HCT116 (cell line): ENCODE measurements at regions not wholly inside any gene's neighbourhood (a gene's known extent, or its start where the extent isn't known, plus 50 kb on each side); places are given as distances from the start of the nearest gene placed in this dataset.

Experiments
- ATAC-seq: fragments of 200-7000 bp; cut with Tn5 transposase; 2 replicates; pipeline ENCODE4 v1.9.1; 2020; ENCODE audit warnings: mild to moderate bottlenecking, moderate library complexity
- BruUV-seq: library from RNA; stranded (reverse); fragments of 400-500 nt; replicated peaks from 2 replicates; lab custom pipeline; 2021; lab: Mats Ljungman, UMichigan
- CTCF ChIA-PET: fragments of 300-600 bp; sonication (Branson Sonifier 250); formaldehyde crosslinking; loops from one replicate; lab custom pipeline; 2021; ENCODE audit warnings: antibody characterized with exemption; lab: Charles Lee
- POLR2A ChIA-PET: fragments of 300-600, 350-600 bp; sonication (Branson Sonifier 250); formaldehyde crosslinking; loops from one replicate; lab custom pipeline; 2021; ENCODE audit warnings: antibody characterized with exemption; lab: Charles Lee
- RAD21 ChIA-PET, 2 experiments: fragments of 300-600 bp; sonication (Branson Sonifier 250); formaldehyde crosslinking; loops; one replicate each; lab custom pipeline; 2023; ENCODE audit warnings: low total read pairs in 2 of 2; ENCODE audit not compliant: uncharacterized antibody in 2 of 2, unreplicated experiment in 2 of 2, low non-redundant PET in 1 of 2; lab: Charles Lee
- DNase-seq: peaks from one replicate; pipeline ENCODE4 v3.0.0-alpha.2; 2010; ENCODE audit warnings: low read depth, low spot score
- H2AFZ ChIP-seq: fragments of 200-600 bp; shearing (Covaris generic), sonication (generic); 2 replicates; pipeline ENCODE4 v1.6.1; 2017; ENCODE audit warnings: low read depth, mixed run types, mixed read lengths, antibody characterized with exemption, low read length; ENCODE audit not compliant: poor library complexity, severe bottlenecking
- H3K27ac ChIP-seq: 2 replicates; pipeline ENCODE4 v1.5.1; 2012; ENCODE audit warnings: low read depth, low read length
- H3K27me3 ChIP-seq: fragments of 200-600 bp; sonication (generic); 2 replicates; pipeline ENCODE4 v1.6.1; 2016; ENCODE audit warnings: mixed run types, low read length, mixed read lengths; ENCODE audit not compliant: insufficient read depth
- H3K36me3 ChIP-seq, 2 experiments: fragments of 200-500 bp in 1 of 2; fragments of 200-600 bp in 1 of 2; sonication (Bioruptor generic) in 1 of 2; sonication (generic) in 1 of 2; 2 replicates each; pipeline versions ENCODE4 v1.5.1 to v1.6.1; 2014 to 2016; ENCODE audit warnings: low read length in 2 of 2, inconsistent platforms in 1 of 2, mixed read lengths in 1 of 2, mixed run types in 1 of 2; ENCODE audit not compliant: insufficient read depth in 2 of 2, control insufficient read depth in 1 of 2
- H3K4me1 ChIP-seq, 2 experiments: fragments of 200-600 bp in 1 of 2; sonication (generic) in 1 of 2; 2 replicates each; pipeline versions ENCODE4 v1.5.1 to v1.6.1; 2012 to 2017; ENCODE audit warnings: low read length in 2 of 2, inconsistent platforms in 1 of 2, mild to moderate bottlenecking in 1 of 2, mixed read lengths in 1 of 2, mixed run types in 1 of 2, moderate library complexity in 1 of 2; ENCODE audit not compliant: insufficient read depth in 2 of 2, control insufficient read depth in 1 of 2
- H3K4me2 ChIP-seq: fragments of 200-600 bp; sonication (generic); 2 replicates; pipeline ENCODE4 v1.6.1; 2017; ENCODE audit warnings: mixed run types, low read length, mixed read lengths
- H3K4me3 ChIP-seq, 2 experiments: fragments of 200-600 bp in 1 of 2; sonication (generic) in 1 of 2; replicated peaks in 1 of 2; 2 replicates each; pipeline ENCODE4 v1.5.1; 2011 to 2016; ENCODE audit warnings: low read length in 2 of 2, control low read depth in 1 of 2, low read depth in 1 of 2, mild to moderate bottlenecking in 1 of 2, mixed read lengths in 1 of 2, mixed run types in 1 of 2
- H3K79me2 ChIP-seq: fragments of 200-600 bp; sonication (generic); 2 replicates; pipeline ENCODE4 v1.6.1; 2017; ENCODE audit warnings: mild to moderate bottlenecking, mixed run types, low read length, moderate library complexity, mixed read lengths; ENCODE audit not compliant: insufficient read depth
- H3K9ac ChIP-seq: fragments of 200-600 bp; sonication (generic); 2 replicates; pipeline ENCODE4 v1.6.1; 2016; ENCODE audit warnings: low read length, mixed read lengths
- H3K9me2 ChIP-seq: fragments of 200-600 bp; sonication (generic), shearing (Covaris generic); 2 replicates; pipeline ENCODE4 v1.6.1; 2017; ENCODE audit warnings: mixed run types, mild to moderate bottlenecking, moderate library complexity; ENCODE audit not compliant: insufficient read depth
- H3K9me3 ChIP-seq, 2 experiments: fragments of 200-500 bp in 1 of 2; fragments of 200-600 bp in 1 of 2; sonication (Bioruptor generic) in 1 of 2; sonication (generic) in 1 of 2; 2 replicates each; pipeline ENCODE4 v1.6.1; 2014 to 2017; ENCODE audit warnings: low read length in 2 of 2, mixed read lengths in 2 of 2, inconsistent platforms in 1 of 2, low read depth in 1 of 2, mild to moderate bottlenecking in 1 of 2, mixed run types in 1 of 2, moderate library complexity in 1 of 2; ENCODE audit not compliant: control insufficient read depth in 1 of 2, insufficient read depth in 1 of 2
- H4K20me1 ChIP-seq: fragments of 200-600 bp; sonication (generic), shearing (Covaris generic); 2 replicates; pipeline ENCODE4 v1.6.1; 2017; ENCODE audit warnings: mixed run types, mild to moderate bottlenecking, moderate library complexity; ENCODE audit not compliant: insufficient read depth
- CBX3 ChIP-seq: IDR thresholded peaks from 2 replicates; pipeline ENCODE4 v1.6.1; 2012; ENCODE audit warnings: low read depth
- EZH2 ChIP-seq: fragments of 200-600 bp; sonication (generic); IDR thresholded peaks from 2 replicates; pipeline ENCODE4 v1.6.1; 2017; ENCODE audit warnings: antibody characterized with exemption, mixed run types
- EZH2phosphoT487 ChIP-seq: fragments of 200-600 bp; IDR thresholded peaks from 2 replicates; pipeline ENCODE4 v1.6.1; 2018; ENCODE audit warnings: antibody characterized with exemption, borderline replicate concordance
- JUND ChIP-seq: IDR thresholded peaks from 2 replicates; pipeline ENCODE4 v1.6.1; 2012
- POLR2A ChIP-seq: IDR thresholded peaks from 2 replicates; pipeline ENCODE4 v1.7.0; 2011; ENCODE audit warnings: borderline replicate concordance; ENCODE audit not compliant: insufficient read depth, insufficient read length; ENCODE audit errors: extremely low read depth
- POLR2AphosphoS5 ChIP-seq: IDR thresholded peaks from 2 replicates; pipeline ENCODE4 v1.6.1; 2011; ENCODE audit warnings: mild to moderate bottlenecking, low read depth, low read length, moderate library complexity
- RAD21 ChIP-seq: IDR thresholded peaks from 2 replicates; pipeline ENCODE4 v1.6.1; 2012; ENCODE audit warnings: low read depth, mild to moderate bottlenecking
- SP1 ChIP-seq: IDR thresholded peaks from 2 replicates; pipeline ENCODE4 v1.6.1; 2012; ENCODE audit warnings: low read depth
- SRF ChIP-seq: IDR thresholded peaks from 2 replicates; pipeline ENCODE4 v1.6.1; 2012; ENCODE audit warnings: low read depth
- TCF7L2 ChIP-seq: IDR thresholded peaks from 2 replicates; pipeline ENCODE4 v1.7.0; 2011; ENCODE audit warnings: borderline replicate concordance, inconsistent platforms; ENCODE audit not compliant: insufficient read depth, insufficient read length; ENCODE audit errors: extremely low read depth
- YY1 ChIP-seq: IDR thresholded peaks from 2 replicates; pipeline ENCODE4 v1.6.1; 2011; ENCODE audit warnings: low read length, low read depth, moderate library complexity, mild to moderate bottlenecking; ENCODE audit not compliant: insufficient replicate concordance; ENCODE audit errors: extremely low read depth
- ZFX ChIP-seq: fragments of 450-650 bp; IDR thresholded peaks from 2 replicates; pipeline ENCODE4 v1.6.1; 2017
- ZNF274 ChIP-seq: fragments of 200-500 bp; sonication (Bioruptor generic); IDR thresholded peaks from 2 replicates; pipeline ENCODE4 v1.6.1; 2014; ENCODE audit warnings: mild to moderate bottlenecking, low read depth, low read length, inconsistent platforms
- intact Hi-C: fragments of 100-400 bp; cut with micrococcal nuclease; formaldehyde crosslinking; loops from 2 replicates; pipeline ENCODE4 v1.10.0; 2022
- TF ChIP-seq, protein P1 (sequence below): IDR thresholded peaks from 2 replicates; pipeline ENCODE4 v1.6.1; 2012
- TF ChIP-seq, protein P2 (sequence below): IDR thresholded peaks from 2 replicates; pipeline ENCODE4 v1.6.1; 2012
- TF ChIP-seq, protein P3 (sequence below), 3 experiments: fragments of 200-600 bp in 1 of 3; sonication (generic) in 1 of 3; IDR thresholded peaks in 2 of 3; conservative IDR thresholded peaks in 1 of 3; 2 replicates each; pipeline ENCODE4 v1.5.1; 2012 to 2017; ENCODE audit warnings: low read depth in 2 of 3, low read length in 2 of 3, antibody characterized with exemption in 1 of 3, borderline replicate concordance in 1 of 3, control low read depth in 1 of 3, mild to moderate bottlenecking in 1 of 3, mixed read lengths in 1 of 3, mixed run types in 1 of 3, moderate library complexity in 1 of 3; ENCODE audit not compliant: insufficient read depth in 1 of 3
- TF ChIP-seq, protein P4 (sequence below): IDR thresholded peaks from 2 replicates; pipeline ENCODE4 v1.6.1; 2011; ENCODE audit warnings: mild to moderate bottlenecking, low read length, moderate library complexity; ENCODE audit not compliant: insufficient replicate concordance; ENCODE audit errors: extremely low read depth

DNA sequence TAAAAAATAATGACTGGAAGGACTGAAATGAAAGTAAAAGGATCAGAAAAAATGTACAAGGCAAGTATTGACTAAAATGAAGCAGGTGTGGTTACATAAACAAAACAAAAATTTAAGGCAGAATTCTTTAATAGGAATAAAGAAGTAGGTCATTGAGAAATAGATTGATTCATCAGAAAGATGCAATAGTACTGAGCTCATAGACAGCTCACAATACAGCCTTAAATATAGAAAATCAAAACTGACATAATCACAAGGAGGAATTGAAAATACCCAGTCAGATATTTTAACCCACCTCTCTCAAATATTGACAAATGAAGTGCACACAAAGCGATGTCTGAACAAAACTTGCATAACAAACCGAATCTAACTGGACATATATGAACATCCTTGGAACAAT, 366.8 kb upstream of the DPYD start:
- POLR2A ChIA-PET, result no interaction called here
- ATAC-seq, result no peak
- intact Hi-C loops, result no loop called here

More for the DNA sequence above, 366.8 kb upstream of the DPYD start:
- Histone ChIP-seq H3K27ac (no peak overlapping the region), H2AFZ (peak overlapping the region; percentile 35), H3K4me3 (no peak overlapping the region), H3K36me3 (no peaks in the 10 kb centered on the region), H3K4me1 (no peaks in the 10 kb centered on the region), H3K9me2 (no peaks in the 10 kb centered on the region), H3K9me3 (no peaks in the 10 kb centered on the region), H4K20me1 (no peaks in the 10 kb centered on the region), H3K27me3 (no peaks in the 10 kb centered on the region), H3K79me2 (no peaks in the 10 kb centered on the region), H3K4me2 (no peak overlapping the region), H3K9ac (no peak overlapping the region)
- RAD21 ChIA-PET, result no interaction called here
- BruUV-seq, result no TSS peak
- TF ChIP-seq, protein P1, sequence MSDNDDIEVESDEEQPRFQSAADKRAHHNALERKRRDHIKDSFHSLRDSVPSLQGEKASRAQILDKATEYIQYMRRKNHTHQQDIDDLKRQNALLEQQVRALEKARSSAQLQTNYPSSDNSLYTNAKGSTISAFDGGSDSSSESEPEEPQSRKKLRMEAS, result no peak
- TF ChIP-seq, protein P2, sequence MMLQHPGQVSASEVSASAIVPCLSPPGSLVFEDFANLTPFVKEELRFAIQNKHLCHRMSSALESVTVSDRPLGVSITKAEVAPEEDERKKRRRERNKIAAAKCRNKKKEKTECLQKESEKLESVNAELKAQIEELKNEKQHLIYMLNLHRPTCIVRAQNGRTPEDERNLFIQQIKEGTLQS, result no peak
- TF ChIP-seq SRF (no peak), TCF7L2 (no peak), SP1 (no peak), EZH2 (no peak), ZFX (no peak), POLR2A (no peak), JUND (no peak), RAD21 (no peak), ZNF274 (no peak), POLR2AphosphoS5 (no peak), YY1 (no peak), CBX3 (no peak), EZH2phosphoT487 (no peak)
- TF ChIP-seq, protein P3, sequence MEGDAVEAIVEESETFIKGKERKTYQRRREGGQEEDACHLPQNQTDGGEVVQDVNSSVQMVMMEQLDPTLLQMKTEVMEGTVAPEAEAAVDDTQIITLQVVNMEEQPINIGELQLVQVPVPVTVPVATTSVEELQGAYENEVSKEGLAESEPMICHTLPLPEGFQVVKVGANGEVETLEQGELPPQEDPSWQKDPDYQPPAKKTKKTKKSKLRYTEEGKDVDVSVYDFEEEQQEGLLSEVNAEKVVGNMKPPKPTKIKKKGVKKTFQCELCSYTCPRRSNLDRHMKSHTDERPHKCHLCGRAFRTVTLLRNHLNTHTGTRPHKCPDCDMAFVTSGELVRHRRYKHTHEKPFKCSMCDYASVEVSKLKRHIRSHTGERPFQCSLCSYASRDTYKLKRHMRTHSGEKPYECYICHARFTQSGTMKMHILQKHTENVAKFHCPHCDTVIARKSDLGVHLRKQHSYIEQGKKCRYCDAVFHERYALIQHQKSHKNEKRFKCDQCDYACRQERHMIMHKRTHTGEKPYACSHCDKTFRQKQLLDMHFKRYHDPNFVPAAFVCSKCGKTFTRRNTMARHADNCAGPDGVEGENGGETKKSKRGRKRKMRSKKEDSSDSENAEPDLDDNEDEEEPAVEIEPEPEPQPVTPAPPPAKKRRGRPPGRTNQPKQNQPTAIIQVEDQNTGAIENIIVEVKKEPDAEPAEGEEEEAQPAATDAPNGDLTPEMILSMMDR (IDR thresholded peaks at IDR 0.05 in 2 of 3, conservative IDR thresholded peaks at IDR 0.05 in 1 of 3; ENCODE audit: borderline replicate concordance in 1 of 3, insufficient read depth in 1 of 3, low read depth in 2 of 3, low read length in 2 of 3), result no peak
- TF ChIP-seq, protein P4, sequence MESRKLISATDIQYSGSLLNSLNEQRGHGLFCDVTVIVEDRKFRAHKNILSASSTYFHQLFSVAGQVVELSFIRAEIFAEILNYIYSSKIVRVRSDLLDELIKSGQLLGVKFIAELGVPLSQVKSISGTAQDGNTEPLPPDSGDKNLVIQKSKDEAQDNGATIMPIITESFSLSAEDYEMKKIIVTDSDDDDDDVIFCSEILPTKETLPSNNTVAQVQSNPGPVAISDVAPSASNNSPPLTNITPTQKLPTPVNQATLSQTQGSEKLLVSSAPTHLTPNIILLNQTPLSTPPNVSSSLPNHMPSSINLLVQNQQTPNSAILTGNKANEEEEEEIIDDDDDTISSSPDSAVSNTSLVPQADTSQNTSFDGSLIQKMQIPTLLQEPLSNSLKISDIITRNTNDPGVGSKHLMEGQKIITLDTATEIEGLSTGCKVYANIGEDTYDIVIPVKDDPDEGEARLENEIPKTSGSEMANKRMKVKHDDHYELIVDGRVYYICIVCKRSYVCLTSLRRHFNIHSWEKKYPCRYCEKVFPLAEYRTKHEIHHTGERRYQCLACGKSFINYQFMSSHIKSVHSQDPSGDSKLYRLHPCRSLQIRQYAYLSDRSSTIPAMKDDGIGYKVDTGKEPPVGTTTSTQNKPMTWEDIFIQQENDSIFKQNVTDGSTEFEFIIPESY, result no peak
- no peak for DNase-seq
- CTCF ChIA-PET, result no interaction called here
